ENCODE measurements at regions not wholly inside any gene's neighbourhood (a gene's known extent, or its start where the extent isn't known, plus 50 kb on each side); places are given as distances from the start of the nearest gene placed in this dataset.
A peak's percentile ranks its signal among the peaks of the same experiment; 100 is the strongest.

GRCh38 chr5:125341436-125341835, 595.0 kb upstream of the ZNF608 start:
- no peak for DNase-seq

GRCh38 chr5:125343015-125343414, 596.6 kb upstream of the ZNF608 start:
- no peak for DNase-seq

GRCh38 chr5:125346316-125346715, 599.9 kb upstream of the ZNF608 start:
- DNase-seq: no peak

- peak; percentile 23 to 57 (median 45) for DNase-seq
These were observed 601.8 kb upstream of the ZNF608 start for GRCh38 chr5:125348221-125348692.

GRCh38 chr5:125348936-125349831, 602.7 kb upstream of the ZNF608 start:
- DNase-seq: no peak

GRCh38 chr5:125357660-125358059, 611.2 kb upstream of the ZNF608 start:
- peak; percentile 24 to 71 (median 44) for DNase-seq

- no peak for DNase-seq
These were observed 619.3 kb upstream of the ZNF608 start for GRCh38 chr5:125365747-125366146.

GRCh38 chr5:125367702-125368101, 621.3 kb upstream of the ZNF608 start:
- no peak for DNase-seq

GRCh38 chr5:125370461-125371205, 624.2 kb upstream of the ZNF608 start:
- DNase-seq: no peak

- no peak for DNase-seq
These were observed 626.5 kb upstream of the ZNF608 start for GRCh38 chr5:125372694-125373631.

GRCh38 chr5:125375143-125375542, 628.7 kb upstream of the ZNF608 start:
- no peak for DNase-seq

GRCh38 chr5:125376059-125376641, 629.7 kb upstream of the ZNF608 start:
- DNase-seq: no peak

GRCh38 chr5:125377141-125377540, 630.7 kb upstream of the ZNF608 start:
- DNase-seq: no peak

GRCh38 chr5:125381290-125381689, 634.9 kb upstream of the ZNF608 start:
- DNase-seq: no peak

- DNase-seq: no peak
These were observed 637.6 kb upstream of the ZNF608 start for GRCh38 chr5:125384071-125384470.

- DNase-seq: no peak
These were observed 643.9 kb upstream of the ZNF608 start for GRCh38 chr5:125390326-125390725.

GRCh38 chr5:125393221-125393815, 646.9 kb upstream of the ZNF608 start:
- DNase-seq: no peak

GRCh38 chr5:125394661-125395280, 648.3 kb upstream of the ZNF608 start:
- DNase-seq: no peak

GRCh38 chr5:125396462-125396861, 650.0 kb upstream of the ZNF608 start:
- DNase-seq: no peak

GRCh38 chr5:125398466-125398865, 652.0 kb upstream of the ZNF608 start:
- DNase-seq: no peak

- no peak for DNase-seq
These were observed 653.4 kb upstream of the ZNF608 start for GRCh38 chr5:125399885-125400284.
